ENCODE measurements at regions not wholly inside any gene's neighbourhood (a gene's known extent, or its start where the extent isn't known, plus 50 kb on each side); places are given as distances from the start of the nearest gene placed in this dataset.

DNA sequence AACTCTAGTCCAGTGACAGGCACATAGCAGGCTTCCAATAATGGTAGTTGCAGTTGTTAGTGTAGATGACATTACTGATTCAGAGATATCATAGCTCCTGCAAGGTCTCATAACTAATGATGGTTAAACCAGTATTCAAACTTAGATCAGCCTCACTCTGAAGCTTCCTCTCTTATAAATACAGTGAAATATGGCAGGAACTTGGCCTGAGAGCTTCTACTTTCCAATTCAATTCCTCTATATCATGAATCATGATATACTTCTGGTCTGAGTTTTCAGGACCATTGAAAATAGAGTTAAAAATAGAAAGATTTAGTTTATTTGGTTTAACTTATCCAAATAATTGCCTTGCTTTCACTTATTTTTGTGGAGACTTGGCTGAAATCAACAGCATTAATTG is 167.5 kb upstream of the NOVA1 start:
- H3K9ac ChIP-seq (ENCODE audit: low read depth, low read length) = no peak overlapping the region
- H3K9me3 ChIP-seq (ENCODE audit: insufficient read depth, low read length, severe bottlenecking) = no peaks in the 10 kb centered on the region
- no peak for TF ChIP-seq EZH2 (IDR thresholded peaks at IDR 0.05; ENCODE audit: borderline replicate concordance, low read depth, low read length, severe bottlenecking)
- TF ChIP-seq, protein P1, sequence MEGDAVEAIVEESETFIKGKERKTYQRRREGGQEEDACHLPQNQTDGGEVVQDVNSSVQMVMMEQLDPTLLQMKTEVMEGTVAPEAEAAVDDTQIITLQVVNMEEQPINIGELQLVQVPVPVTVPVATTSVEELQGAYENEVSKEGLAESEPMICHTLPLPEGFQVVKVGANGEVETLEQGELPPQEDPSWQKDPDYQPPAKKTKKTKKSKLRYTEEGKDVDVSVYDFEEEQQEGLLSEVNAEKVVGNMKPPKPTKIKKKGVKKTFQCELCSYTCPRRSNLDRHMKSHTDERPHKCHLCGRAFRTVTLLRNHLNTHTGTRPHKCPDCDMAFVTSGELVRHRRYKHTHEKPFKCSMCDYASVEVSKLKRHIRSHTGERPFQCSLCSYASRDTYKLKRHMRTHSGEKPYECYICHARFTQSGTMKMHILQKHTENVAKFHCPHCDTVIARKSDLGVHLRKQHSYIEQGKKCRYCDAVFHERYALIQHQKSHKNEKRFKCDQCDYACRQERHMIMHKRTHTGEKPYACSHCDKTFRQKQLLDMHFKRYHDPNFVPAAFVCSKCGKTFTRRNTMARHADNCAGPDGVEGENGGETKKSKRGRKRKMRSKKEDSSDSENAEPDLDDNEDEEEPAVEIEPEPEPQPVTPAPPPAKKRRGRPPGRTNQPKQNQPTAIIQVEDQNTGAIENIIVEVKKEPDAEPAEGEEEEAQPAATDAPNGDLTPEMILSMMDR (IDR thresholded peaks at IDR 0.05; ENCODE audit: borderline replicate concordance, extremely low read depth, low read length, poor library complexity, severe bottlenecking) = no peak
- H2AFZ ChIP-seq (ENCODE audit: low read depth, low read length) = no peak overlapping the region
- no peaks in the 10 kb centered on the region for H3K36me3 ChIP-seq (ENCODE audit: insufficient read depth, low read length)
- DNase-seq = no peak
- no peaks in the 10 kb centered on the region for H4K20me1 ChIP-seq (ENCODE audit: insufficient read depth, low read length)
- H3K4me2 ChIP-seq (ENCODE audit: insufficient read depth, low read length) = no peak overlapping the region
- no peaks in the 10 kb centered on the region for H3K4me1 ChIP-seq (ENCODE audit: insufficient read depth, low read length)
- H3K4me3 ChIP-seq (ENCODE audit: low read depth in 1 of 2, low read length in 2 of 2) = no peak overlapping the region
- no peaks in the 10 kb centered on the region for H3K79me2 ChIP-seq (ENCODE audit: insufficient read depth, low read length)
- no peak overlapping the region for H3K27ac ChIP-seq (ENCODE audit: low read length)
- H3K27me3 ChIP-seq (ENCODE audit: insufficient read depth, low read length, poor library complexity) = no peaks in the 10 kb centered on the region
- ATAC-seq (ENCODE audit: insufficient read depth, low read depth) = no peak

DNA sequence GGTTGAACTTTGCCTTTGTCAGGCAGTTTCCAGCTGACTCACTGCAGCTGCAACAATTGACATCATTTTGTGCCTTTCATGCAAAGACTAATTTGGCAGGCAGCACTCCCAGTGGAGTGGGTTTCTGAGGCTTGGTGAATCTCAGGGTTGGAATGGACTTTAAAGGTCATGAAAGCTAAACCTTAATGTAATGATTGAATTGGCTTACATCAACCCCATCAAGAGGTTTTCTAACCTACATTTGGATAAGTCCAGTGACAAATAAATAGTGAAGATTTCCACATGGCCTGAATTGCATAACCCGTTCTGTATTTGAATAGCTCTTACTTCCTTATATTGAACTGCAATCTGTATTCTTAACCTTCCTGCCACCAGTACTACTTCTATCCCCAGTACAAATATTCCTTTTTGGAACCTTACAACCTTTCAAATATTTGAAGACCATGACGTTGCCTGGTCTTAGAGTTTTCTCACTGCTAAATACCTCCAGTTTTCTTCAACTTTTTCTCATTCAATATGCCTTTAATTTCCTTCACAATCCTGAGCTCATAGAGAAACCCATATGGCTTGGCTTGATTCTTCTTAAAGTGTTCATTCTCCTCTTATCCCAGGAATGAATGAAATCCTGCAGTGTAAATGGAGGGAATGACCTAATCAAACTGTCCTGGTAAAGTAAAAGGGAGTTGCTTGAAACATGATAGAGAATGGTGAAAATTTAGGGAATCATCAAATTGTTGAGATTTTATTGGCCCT is 168.1 kb upstream of the NOVA1 start:
- TF ChIP-seq, protein P1 (IDR thresholded peaks at IDR 0.05; ENCODE audit: borderline replicate concordance, extremely low read depth, low read length, poor library complexity, severe bottlenecking) = no peak
- no peak for TF ChIP-seq EZH2 (IDR thresholded peaks at IDR 0.05; ENCODE audit: borderline replicate concordance, low read depth, low read length, severe bottlenecking)
- Histone ChIP-seq H4K20me1 (ENCODE audit: insufficient read depth, low read length) (no peaks in the 10 kb centered on the region), H3K79me2 (ENCODE audit: insufficient read depth, low read length) (no peaks in the 10 kb centered on the region), H2AFZ (ENCODE audit: low read depth, low read length) (no peak overlapping the region), H3K4me2 (ENCODE audit: insufficient read depth, low read length) (no peak overlapping the region), H3K36me3 (ENCODE audit: insufficient read depth, low read length) (no peaks in the 10 kb centered on the region), H3K27ac (ENCODE audit: low read length) (no peak overlapping the region), H3K4me1 (ENCODE audit: insufficient read depth, low read length) (no peaks in the 10 kb centered on the region), H3K27me3 (ENCODE audit: insufficient read depth, low read length, poor library complexity) (no peaks in the 10 kb centered on the region), H3K4me3 (ENCODE audit: low read depth in 1 of 2, low read length in 2 of 2) (no peak overlapping the region), H3K9ac (ENCODE audit: low read depth, low read length) (no peak overlapping the region), H3K9me3 (ENCODE audit: insufficient read depth, low read length, severe bottlenecking) (no peaks in the 10 kb centered on the region)
- DNase-seq (no peak), ATAC-seq (ENCODE audit: insufficient read depth, low read depth) (no peak)

DNA sequence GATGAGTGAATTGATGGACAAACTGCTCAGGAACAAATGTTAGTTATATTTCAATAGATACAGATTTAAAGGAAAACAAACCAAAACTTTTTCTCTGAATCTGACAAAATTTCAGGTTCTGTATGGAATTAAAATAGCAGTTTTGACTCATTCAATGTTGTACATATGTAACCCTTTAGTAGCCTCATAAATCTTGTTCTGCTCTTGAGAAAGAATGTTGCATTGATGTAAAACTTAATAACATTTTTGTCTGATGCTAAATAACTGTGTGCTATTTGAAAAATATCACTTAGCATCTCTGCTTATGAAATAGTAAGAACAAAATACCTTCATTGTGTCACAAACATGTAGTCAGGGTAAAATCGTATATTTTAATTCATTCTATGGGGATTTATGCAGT is 168.9 kb upstream of the NOVA1 start:
- TF ChIP-seq, protein P1 (IDR thresholded peaks at IDR 0.05; ENCODE audit: borderline replicate concordance, extremely low read depth, low read length, poor library complexity, severe bottlenecking) = no peak
- no peak for TF ChIP-seq EZH2 (IDR thresholded peaks at IDR 0.05; ENCODE audit: borderline replicate concordance, low read depth, low read length, severe bottlenecking)
- no peaks in the 10 kb centered on the region for H3K4me1 ChIP-seq (ENCODE audit: insufficient read depth, low read length)
- H3K9me3 ChIP-seq (ENCODE audit: insufficient read depth, low read length, severe bottlenecking) = no peaks in the 10 kb centered on the region
- no peaks in the 10 kb centered on the region for H3K79me2 ChIP-seq (ENCODE audit: insufficient read depth, low read length)
- no peak overlapping the region for H3K27ac ChIP-seq (ENCODE audit: low read length)
- no peaks in the 10 kb centered on the region for H4K20me1 ChIP-seq (ENCODE audit: insufficient read depth, low read length)
- H3K4me3 ChIP-seq (ENCODE audit: low read depth in 1 of 2, low read length in 2 of 2) = no peak overlapping the region
- H2AFZ ChIP-seq (ENCODE audit: low read depth, low read length) = no peak overlapping the region
- H3K36me3 ChIP-seq (ENCODE audit: insufficient read depth, low read length) = no peaks in the 10 kb centered on the region
- no peak for ATAC-seq (ENCODE audit: insufficient read depth, low read depth)
- no peak overlapping the region for H3K4me2 ChIP-seq (ENCODE audit: insufficient read depth, low read length)
- H3K27me3 ChIP-seq (ENCODE audit: insufficient read depth, low read length, poor library complexity) = no peaks in the 10 kb centered on the region
- no peak for DNase-seq
- H3K9ac ChIP-seq (ENCODE audit: low read depth, low read length) = no peak overlapping the region
